Sigmoid colon (tissue), 4 donors: ENCODE measurements at regions not wholly inside any gene's neighbourhood (a gene's known extent, or its start where the extent isn't known, plus 50 kb on each side); places are given as distances from the start of the nearest gene placed in this dataset.

Experiments used
- EP300 ChIP-seq, 4 donors: sonication (generic); formaldehyde crosslinking; IDR thresholded peaks; one replicate each; pipeline ENCODE4 v1.6.1; 2017; ENCODE audit warnings: antibody characterized with exemption in 4 of 4
- POLR2A ChIP-seq, 2 donors: fragments of 450-650 bp; IDR thresholded peaks; one replicate each; pipeline ENCODE4 v1.6.1; 2016; ENCODE audit warnings: antibody characterized with exemption in 2 of 2, mild to moderate bottlenecking in 2 of 2, moderate library complexity in 2 of 2
- POLR2AphosphoS5 ChIP-seq, 4 donors: sonication (generic); formaldehyde crosslinking; IDR thresholded peaks; one replicate each; pipeline ENCODE4 v1.6.1; 2017; ENCODE audit warnings: antibody characterized with exemption in 4 of 4
- TF ChIP-seq, protein P1 (sequence below), 4 experiments: fragments of 450-650 bp in 3 of 4; fragments of 200-600 bp in 1 of 4; IDR thresholded peaks; one replicate each; pipeline ENCODE4 v1.5.1; 2016 to 2019; ENCODE audit warnings: antibody characterized with exemption in 4 of 4, mild to moderate bottlenecking in 3 of 4, moderate library complexity in 2 of 4

GRCh38 chr16:85254051-85254450, 141.8 kb upstream of the CIBAR2 start:
- TF ChIP-seq, protein P1, sequence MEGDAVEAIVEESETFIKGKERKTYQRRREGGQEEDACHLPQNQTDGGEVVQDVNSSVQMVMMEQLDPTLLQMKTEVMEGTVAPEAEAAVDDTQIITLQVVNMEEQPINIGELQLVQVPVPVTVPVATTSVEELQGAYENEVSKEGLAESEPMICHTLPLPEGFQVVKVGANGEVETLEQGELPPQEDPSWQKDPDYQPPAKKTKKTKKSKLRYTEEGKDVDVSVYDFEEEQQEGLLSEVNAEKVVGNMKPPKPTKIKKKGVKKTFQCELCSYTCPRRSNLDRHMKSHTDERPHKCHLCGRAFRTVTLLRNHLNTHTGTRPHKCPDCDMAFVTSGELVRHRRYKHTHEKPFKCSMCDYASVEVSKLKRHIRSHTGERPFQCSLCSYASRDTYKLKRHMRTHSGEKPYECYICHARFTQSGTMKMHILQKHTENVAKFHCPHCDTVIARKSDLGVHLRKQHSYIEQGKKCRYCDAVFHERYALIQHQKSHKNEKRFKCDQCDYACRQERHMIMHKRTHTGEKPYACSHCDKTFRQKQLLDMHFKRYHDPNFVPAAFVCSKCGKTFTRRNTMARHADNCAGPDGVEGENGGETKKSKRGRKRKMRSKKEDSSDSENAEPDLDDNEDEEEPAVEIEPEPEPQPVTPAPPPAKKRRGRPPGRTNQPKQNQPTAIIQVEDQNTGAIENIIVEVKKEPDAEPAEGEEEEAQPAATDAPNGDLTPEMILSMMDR (IDR thresholded peaks at IDR 0.05) = no peak
- no peak for TF ChIP-seq POLR2A (IDR thresholded peaks at IDR 0.05)
- no peak for TF ChIP-seq POLR2AphosphoS5 (IDR thresholded peaks at IDR 0.05)
- no peak for TF ChIP-seq EP300 (IDR thresholded peaks at IDR 0.05)
